Keratinocyte (primary cell): ENCODE measurements at regions not wholly inside any gene's neighbourhood (a gene's known extent, or its start where the extent isn't known, plus 50 kb on each side); places are given as distances from the start of the nearest gene placed in this dataset.

Experiments
- DNase-seq: peaks from one replicate; pipeline ENCODE4 v3.0.0-alpha.2; 2011; ENCODE audit warnings: low read depth, missing footprints, low spot score
- FAIRE-seq: peaks from 2 replicates; lab custom pipeline; 2011; peaks lifted over from hg19 to GRCh38; lab: Jason Lieb, UNC
- H2AFZ ChIP-seq: 2 replicates; pipeline ENCODE4 v1.6.0; 2012; ENCODE audit warnings: low read length, control low read depth, inconsistent platforms; ENCODE audit not compliant: control insufficient read depth
- H3K27ac ChIP-seq: 2 replicates; pipeline ENCODE4 v1.5.1; 2011; ENCODE audit warnings: low read length; ENCODE audit not compliant: control insufficient read depth, insufficient read depth
- H3K27me3 ChIP-seq: 3 replicates; pipeline ENCODE4 v1.6.0; 2011; ENCODE audit warnings: low read length; ENCODE audit not compliant: control insufficient read depth, insufficient read depth; ENCODE audit errors: extremely low read depth
- H3K36me3 ChIP-seq, 2 experiments: 2 replicates in 1 of 2; 3 replicates in 1 of 2; pipeline ENCODE4 v1.5.1; 2011; ENCODE audit warnings: low read length in 2 of 2, mild to moderate bottlenecking in 1 of 2; ENCODE audit not compliant: control insufficient read depth in 2 of 2, insufficient read depth in 2 of 2; ENCODE audit errors: extremely low read depth in 1 of 2
- H3K4me1 ChIP-seq: 3 replicates; pipeline ENCODE4 v1.5.1; 2011; ENCODE audit warnings: low read length; ENCODE audit not compliant: control insufficient read depth, insufficient read depth; ENCODE audit errors: extremely low read depth
- H3K4me2 ChIP-seq: 3 replicates; pipeline ENCODE4 v1.6.0; 2011; ENCODE audit warnings: low read depth, low read length; ENCODE audit not compliant: control insufficient read depth, insufficient read depth; ENCODE audit errors: extremely low read depth
- H3K4me3 ChIP-seq, 3 experiments: fragments of 200-600 bp in 1 of 3; sonication (generic) in 1 of 3; 2 replicates in 2 of 3; 3 replicates in 1 of 3; pipeline ENCODE4 v1.5.1; 2011 to 2016; ENCODE audit warnings: low read length in 3 of 3, mild to moderate bottlenecking in 3 of 3, control low read depth in 2 of 3, inconsistent platforms in 1 of 3, low read depth in 1 of 3, mixed read lengths in 1 of 3, mixed run types in 1 of 3, moderate library complexity in 1 of 3; ENCODE audit not compliant: control insufficient read depth in 2 of 3, insufficient read depth in 2 of 3; ENCODE audit errors: extremely low read depth in 1 of 3
- H3K79me2 ChIP-seq: 2 replicates; pipeline ENCODE4 v1.6.0; 2012; ENCODE audit warnings: low read length; ENCODE audit not compliant: control insufficient read depth, insufficient read depth
- H3K9ac ChIP-seq: 3 replicates; pipeline ENCODE4 v1.6.0; 2011; ENCODE audit warnings: low read length; ENCODE audit not compliant: control insufficient read depth, insufficient read depth; ENCODE audit errors: extremely low read depth
- H3K9me1 ChIP-seq: 3 replicates; pipeline ENCODE4 v1.6.0; 2011; ENCODE audit warnings: low read length; ENCODE audit not compliant: control insufficient read depth, insufficient read depth; ENCODE audit errors: extremely low read depth
- H3K9me3 ChIP-seq: 2 replicates; pipeline ENCODE4 v1.5.1; 2012; ENCODE audit warnings: low read depth, low read length; ENCODE audit not compliant: control insufficient read depth
- H4K20me1 ChIP-seq: 3 replicates; pipeline ENCODE4 v1.6.0; 2011; ENCODE audit warnings: low read length; ENCODE audit not compliant: control insufficient read depth, insufficient read depth; ENCODE audit errors: extremely low read depth
- EZH2 ChIP-seq: IDR thresholded peaks from one replicate; pipeline ENCODE4 v1.6.1; 2012; ENCODE audit warnings: inconsistent platforms, mild to moderate bottlenecking, low read length, moderate library complexity
- dilution Hi-C: fragments of 300-500 bp; cut with MboI; formaldehyde crosslinking; loops from one replicate; pipeline ENCODE4 v1.7.0; 2020; ENCODE audit warnings: low sequenced_read_pairs; ENCODE audit not compliant: extremely low pct_ligation_motif_present
- TF ChIP-seq, protein P1 (sequence below), 3 experiments: IDR thresholded peaks in 1 of 3; conservative IDR thresholded peaks in 1 of 3; optimal IDR thresholded peaks in 1 of 3; 2 replicates in 2 of 3; 3 replicates in 1 of 3; pipeline versions ENCODE3 to v1.5.1; 2011; ENCODE audit warnings: low read length in 3 of 3, mild to moderate bottlenecking in 3 of 3, moderate library complexity in 2 of 3, control low read depth in 1 of 3, inconsistent platforms in 1 of 3; ENCODE audit not compliant: insufficient read depth in 2 of 3; ENCODE audit errors: extremely low read depth in 1 of 3

DNA sequence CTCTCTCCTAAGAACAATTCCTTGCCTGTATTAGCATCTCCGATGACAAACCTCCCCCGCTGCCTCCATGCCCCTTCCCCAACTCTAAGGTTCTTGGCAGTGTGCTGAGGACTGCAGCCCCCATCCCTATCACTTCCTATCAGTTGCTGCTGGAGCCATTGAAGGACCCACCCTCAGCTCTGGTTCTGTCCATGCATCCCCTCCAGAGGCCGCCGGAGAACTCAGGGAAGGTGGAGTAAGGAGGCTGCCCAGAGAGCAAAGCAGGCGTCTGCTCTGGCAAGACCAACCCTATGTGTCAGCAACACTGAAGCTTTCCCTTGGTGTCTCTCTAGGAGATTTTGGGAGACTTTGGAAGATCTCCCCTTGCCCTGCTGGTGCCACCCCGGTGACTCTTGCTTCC, 1139.5 kb downstream of the TBC1D22A start:
- Histone ChIP-seq H4K20me1 (no peaks in the 10 kb centered on the region), H3K4me2 (no peak overlapping the region), H3K9ac (no peak overlapping the region), H3K9me3 (no peaks in the 10 kb centered on the region), H3K27ac (no peak overlapping the region), H3K36me3 (no peaks in the 10 kb centered on the region), H3K79me2 (no peaks in the 10 kb centered on the region), H3K4me3 (no peak overlapping the region), H3K27me3 (no peaks in the 10 kb centered on the region), H3K9me1 (no peaks in the 10 kb centered on the region), H3K4me1 (no peaks in the 10 kb centered on the region), H2AFZ (no peak overlapping the region)
- TF ChIP-seq, protein P1, sequence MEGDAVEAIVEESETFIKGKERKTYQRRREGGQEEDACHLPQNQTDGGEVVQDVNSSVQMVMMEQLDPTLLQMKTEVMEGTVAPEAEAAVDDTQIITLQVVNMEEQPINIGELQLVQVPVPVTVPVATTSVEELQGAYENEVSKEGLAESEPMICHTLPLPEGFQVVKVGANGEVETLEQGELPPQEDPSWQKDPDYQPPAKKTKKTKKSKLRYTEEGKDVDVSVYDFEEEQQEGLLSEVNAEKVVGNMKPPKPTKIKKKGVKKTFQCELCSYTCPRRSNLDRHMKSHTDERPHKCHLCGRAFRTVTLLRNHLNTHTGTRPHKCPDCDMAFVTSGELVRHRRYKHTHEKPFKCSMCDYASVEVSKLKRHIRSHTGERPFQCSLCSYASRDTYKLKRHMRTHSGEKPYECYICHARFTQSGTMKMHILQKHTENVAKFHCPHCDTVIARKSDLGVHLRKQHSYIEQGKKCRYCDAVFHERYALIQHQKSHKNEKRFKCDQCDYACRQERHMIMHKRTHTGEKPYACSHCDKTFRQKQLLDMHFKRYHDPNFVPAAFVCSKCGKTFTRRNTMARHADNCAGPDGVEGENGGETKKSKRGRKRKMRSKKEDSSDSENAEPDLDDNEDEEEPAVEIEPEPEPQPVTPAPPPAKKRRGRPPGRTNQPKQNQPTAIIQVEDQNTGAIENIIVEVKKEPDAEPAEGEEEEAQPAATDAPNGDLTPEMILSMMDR (optimal IDR thresholded peaks at IDR 0.05 in 1 of 3, IDR thresholded peaks at IDR 0.05 in 1 of 3, conservative IDR thresholded peaks at IDR 0.05 in 1 of 3; ENCODE audit: extremely low read depth in 1 of 3, insufficient read depth in 2 of 3, low read length in 3 of 3) = no peak
- no peak for TF ChIP-seq EZH2
- no peak for FAIRE-seq
- dilution Hi-C loops = no loop called here
- DNase-seq = no peak

DNA sequence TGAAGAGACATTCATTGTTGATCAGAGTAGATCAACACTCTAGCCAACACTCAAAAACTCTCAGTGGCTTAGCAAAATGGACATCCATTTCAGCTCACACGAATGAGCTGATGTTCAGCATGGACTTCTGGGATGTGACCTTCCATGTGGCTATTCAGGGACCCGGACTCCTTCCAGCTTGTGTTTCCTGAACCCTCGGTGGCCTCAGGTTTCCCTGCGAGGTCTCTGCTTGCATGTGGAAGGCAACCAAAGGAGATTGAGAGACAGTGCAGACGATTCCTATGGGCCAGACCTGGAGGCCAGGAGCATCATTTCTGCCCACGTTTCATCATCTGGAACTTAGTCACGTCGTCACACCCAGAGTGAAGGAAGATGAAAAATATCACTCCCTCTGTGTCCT, 1137.4 kb downstream of the TBC1D22A start:
- no peak overlapping the region for H3K9ac ChIP-seq
- no peak overlapping the region for H3K4me2 ChIP-seq
- H3K9me3 ChIP-seq = no peaks in the 10 kb centered on the region
- no peaks in the 10 kb centered on the region for H3K4me1 ChIP-seq
- H3K4me3 ChIP-seq = no peak overlapping the region
- H3K27me3 ChIP-seq = no peaks in the 10 kb centered on the region
- FAIRE-seq = no peak
- H4K20me1 ChIP-seq = no peaks in the 10 kb centered on the region
- dilution Hi-C loops = no loop called here
- TF ChIP-seq, protein P1 (optimal IDR thresholded peaks at IDR 0.05 in 1 of 3, IDR thresholded peaks at IDR 0.05 in 1 of 3, conservative IDR thresholded peaks at IDR 0.05 in 1 of 3; ENCODE audit: extremely low read depth in 1 of 3, insufficient read depth in 2 of 3, low read length in 3 of 3) = no peak
- TF ChIP-seq EZH2 = no peak
- H2AFZ ChIP-seq = no peak overlapping the region
- H3K36me3 ChIP-seq = no peaks in the 10 kb centered on the region
- no peak overlapping the region for H3K27ac ChIP-seq
- no peaks in the 10 kb centered on the region for H3K79me2 ChIP-seq
- H3K9me1 ChIP-seq = no peaks in the 10 kb centered on the region
- DNase-seq = no peak
